ENCODE measurements at regions not wholly inside any gene's neighbourhood (a gene's known extent, or its start where the extent isn't known, plus 50 kb on each side); places are given as distances from the start of the nearest gene placed in this dataset.

- Mint-ChIP-seq H3K27me3 (ENCODE audit: low read depth) (no peaks in the 10 kb centered on the region), H3K36me3 (ENCODE audit: low read depth) (no peaks in the 10 kb centered on the region), H3K4me1 (ENCODE audit: low read depth) (no peaks in the 10 kb centered on the region), H3K9me3 (peaks cover 17% of the 10 kb centered on the region), H3K27ac (no peak overlapping the region), H3K4me3 (no peak overlapping the region)
Observed at GRCh38 chr3:21801631-21802030, 50.6 kb upstream of the ZNF385D start.

- no peak overlapping the region for H3K27ac Mint-ChIP-seq
- H3K4me3 Mint-ChIP-seq: no peak overlapping the region
- no peaks in the 10 kb centered on the region for H3K36me3 Mint-ChIP-seq (ENCODE audit: low read depth)
- no peaks in the 10 kb centered on the region for H3K27me3 Mint-ChIP-seq (ENCODE audit: low read depth)
- no peaks in the 10 kb centered on the region for H3K4me1 Mint-ChIP-seq (ENCODE audit: low read depth)
- peaks cover 17% of the 10 kb centered on the region for H3K9me3 Mint-ChIP-seq
Observed at GRCh38 chr3:21803604-21804003, 52.6 kb upstream of the ZNF385D start.

GRCh38 chr3:21804330-21804729, 53.3 kb upstream of the ZNF385D start:
- H3K36me3 Mint-ChIP-seq (ENCODE audit: low read depth): no peaks in the 10 kb centered on the region
- no peaks in the 10 kb centered on the region for H3K27me3 Mint-ChIP-seq (ENCODE audit: low read depth)
- H3K4me1 Mint-ChIP-seq (ENCODE audit: low read depth): no peaks in the 10 kb centered on the region
- no peak overlapping the region for H3K4me3 Mint-ChIP-seq
- H3K9me3 Mint-ChIP-seq: peaks cover 11% of the 10 kb centered on the region
- H3K27ac Mint-ChIP-seq: no peak overlapping the region

GRCh38 chr3:21806733-21807132, 55.7 kb upstream of the ZNF385D start:
- Mint-ChIP-seq H3K27me3 (ENCODE audit: low read depth) (no peaks in the 10 kb centered on the region), H3K4me3 (no peak overlapping the region), H3K36me3 (ENCODE audit: low read depth) (no peaks in the 10 kb centered on the region), H3K9me3 (peaks cover 3% of the 10 kb centered on the region), H3K4me1 (ENCODE audit: low read depth) (no peaks in the 10 kb centered on the region), H3K27ac (no peak overlapping the region)

GRCh38 chr3:21825684-21826083, 74.7 kb upstream of the ZNF385D start:
- H3K27me3 Mint-ChIP-seq (ENCODE audit: low read depth): no peaks in the 10 kb centered on the region
- H3K4me3 Mint-ChIP-seq: no peak overlapping the region
- no peak overlapping the region for H3K27ac Mint-ChIP-seq
- peaks cover 8% of the 10 kb centered on the region for H3K9me3 Mint-ChIP-seq
- H3K4me1 Mint-ChIP-seq (ENCODE audit: low read depth): no peaks in the 10 kb centered on the region
- H3K36me3 Mint-ChIP-seq (ENCODE audit: low read depth): no peaks in the 10 kb centered on the region

GRCh38 chr3:21826416-21826815, 75.4 kb upstream of the ZNF385D start:
- Mint-ChIP-seq H3K9me3 (peaks cover 8% of the 10 kb centered on the region), H3K36me3 (ENCODE audit: low read depth) (no peaks in the 10 kb centered on the region), H3K4me3 (no peak overlapping the region), H3K4me1 (ENCODE audit: low read depth) (no peaks in the 10 kb centered on the region), H3K27ac (no peak overlapping the region), H3K27me3 (ENCODE audit: low read depth) (no peaks in the 10 kb centered on the region)

GRCh38 chr3:21830541-21830940, 79.5 kb upstream of the ZNF385D start:
- no peaks in the 10 kb centered on the region for H3K36me3 Mint-ChIP-seq (ENCODE audit: low read depth)
- H3K4me1 Mint-ChIP-seq (ENCODE audit: low read depth): no peaks in the 10 kb centered on the region
- no peak overlapping the region for H3K27ac Mint-ChIP-seq
- H3K4me3 Mint-ChIP-seq: no peak overlapping the region
- H3K27me3 Mint-ChIP-seq (ENCODE audit: low read depth): no peaks in the 10 kb centered on the region
- peaks cover 13% of the 10 kb centered on the region for H3K9me3 Mint-ChIP-seq

GRCh38 chr3:21835264-21835663, 84.3 kb upstream of the ZNF385D start:
- no peak overlapping the region for H3K27ac Mint-ChIP-seq
- no peaks in the 10 kb centered on the region for H3K4me1 Mint-ChIP-seq (ENCODE audit: low read depth)
- H3K27me3 Mint-ChIP-seq (ENCODE audit: low read depth): no peaks in the 10 kb centered on the region
- no peak overlapping the region for H3K4me3 Mint-ChIP-seq
- H3K9me3 Mint-ChIP-seq: peaks cover 18% of the 10 kb centered on the region
- H3K36me3 Mint-ChIP-seq (ENCODE audit: low read depth): no peaks in the 10 kb centered on the region

- Mint-ChIP-seq H3K27ac (no peak overlapping the region), H3K4me1 (ENCODE audit: low read depth) (no peaks in the 10 kb centered on the region), H3K36me3 (ENCODE audit: low read depth) (no peaks in the 10 kb centered on the region), H3K9me3 (peaks cover 24% of the 10 kb centered on the region), H3K4me3 (no peak overlapping the region), H3K27me3 (ENCODE audit: low read depth) (no peaks in the 10 kb centered on the region)
Observed at GRCh38 chr3:21836227-21836626, 85.2 kb upstream of the ZNF385D start.

GRCh38 chr3:21839176-21839575, 88.2 kb upstream of the ZNF385D start:
- H3K27ac Mint-ChIP-seq: no peak overlapping the region
- no peaks in the 10 kb centered on the region for H3K27me3 Mint-ChIP-seq (ENCODE audit: low read depth)
- H3K9me3 Mint-ChIP-seq: peaks cover 23% of the 10 kb centered on the region
- H3K4me3 Mint-ChIP-seq: no peak overlapping the region
- no peaks in the 10 kb centered on the region for H3K4me1 Mint-ChIP-seq (ENCODE audit: low read depth)
- no peaks in the 10 kb centered on the region for H3K36me3 Mint-ChIP-seq (ENCODE audit: low read depth)

- H3K9me3 Mint-ChIP-seq: peaks cover 23% of the 10 kb centered on the region
- no peak overlapping the region for H3K4me3 Mint-ChIP-seq
- H3K36me3 Mint-ChIP-seq (ENCODE audit: low read depth): no peaks in the 10 kb centered on the region
- no peaks in the 10 kb centered on the region for H3K4me1 Mint-ChIP-seq (ENCODE audit: low read depth)
- H3K27ac Mint-ChIP-seq: no peak overlapping the region
- no peaks in the 10 kb centered on the region for H3K27me3 Mint-ChIP-seq (ENCODE audit: low read depth)
Observed at GRCh38 chr3:21839592-21839991, 88.6 kb upstream of the ZNF385D start.

- Mint-ChIP-seq H3K36me3 (ENCODE audit: low read depth) (no peaks in the 10 kb centered on the region), H3K4me3 (no peak overlapping the region), H3K4me1 (ENCODE audit: low read depth) (no peaks in the 10 kb centered on the region)
Observed at GRCh38 chr3:21847005-21847404, 96.0 kb upstream of the ZNF385D start.

GRCh38 chr3:21859124-21860081, 108.4 kb upstream of the ZNF385D start:
- no peaks in the 10 kb centered on the region for H3K4me1 Mint-ChIP-seq (ENCODE audit: low read depth)
- H3K36me3 Mint-ChIP-seq (ENCODE audit: low read depth): no peaks in the 10 kb centered on the region
- no peak overlapping the region for H3K4me3 Mint-ChIP-seq
- no peaks in the 10 kb centered on the region for H3K27me3 Mint-ChIP-seq (ENCODE audit: low read depth)
- peaks cover 9% of the 10 kb centered on the region for H3K9me3 Mint-ChIP-seq
- H3K27ac Mint-ChIP-seq: no peak overlapping the region

More at GRCh38 chr3:21847005-21847404, 96.0 kb upstream of the ZNF385D start:
- no peaks in the 10 kb centered on the region for H3K27me3 Mint-ChIP-seq (ENCODE audit: low read depth)
- peaks cover 3% of the 10 kb centered on the region for H3K9me3 Mint-ChIP-seq
- H3K27ac Mint-ChIP-seq: no peak overlapping the region

- peaks cover 9% of the 10 kb centered on the region for H3K9me3 Mint-ChIP-seq
- H3K27me3 Mint-ChIP-seq (ENCODE audit: low read depth): no peaks in the 10 kb centered on the region
Observed at GRCh38 chr3:21860082-21860475, 109.1 kb upstream of the ZNF385D start.

GRCh38 chr3:21860657-21861056, 109.6 kb upstream of the ZNF385D start:
- Mint-ChIP-seq H3K27me3 (ENCODE audit: low read depth) (no peaks in the 10 kb centered on the region), H3K36me3 (ENCODE audit: low read depth) (no peaks in the 10 kb centered on the region), H3K4me3 (no peak overlapping the region), H3K4me1 (ENCODE audit: low read depth) (no peaks in the 10 kb centered on the region), H3K27ac (no peak overlapping the region), H3K9me3 (peaks cover 6% of the 10 kb centered on the region)

More at GRCh38 chr3:21860082-21860475, 109.1 kb upstream of the ZNF385D start:
- H3K4me3 Mint-ChIP-seq: no peak overlapping the region
- no peaks in the 10 kb centered on the region for H3K4me1 Mint-ChIP-seq (ENCODE audit: low read depth)
- H3K27ac Mint-ChIP-seq: no peak overlapping the region
- H3K36me3 Mint-ChIP-seq (ENCODE audit: low read depth): no peaks in the 10 kb centered on the region

All from T-helper 1 cell treated with Interleukin-12 subunit alpha and Interleukin-12 subunit beta and Interleukin-4 antibody, amounts not matched to agents 30 μg/mL and 1 μg/mL, for 36 hours (primary cell).